Fibroblast of lung (primary cell): ENCODE measurements at regions not wholly inside any gene's neighbourhood (a gene's known extent, or its start where the extent isn't known, plus 50 kb on each side); places are given as distances from the start of the nearest gene placed in this dataset.

Source experiments
- DNase-seq, 2 donors: peaks; one replicate each; pipeline versions ENCODE4 v3.0.0 to v3.0.0-alpha.2; 2010; ENCODE audit warnings: low read depth in 2 of 2
- H2AFZ ChIP-seq: 2 replicates; pipeline ENCODE4 v1.5.1; 2012; ENCODE audit warnings: low read length, control low read depth, inconsistent platforms
- H3K27ac ChIP-seq: 2 replicates; pipeline ENCODE4 v1.5.1; 2011; ENCODE audit warnings: low read length, control low read depth; ENCODE audit not compliant: insufficient read depth
- H3K27me3 ChIP-seq: 2 replicates; pipeline ENCODE4 v1.5.1; 2011; ENCODE audit warnings: mild to moderate bottlenecking, low read length; ENCODE audit not compliant: control insufficient read depth, insufficient read depth
- H3K36me3 ChIP-seq: 2 replicates; pipeline ENCODE4 v1.5.1; 2011; ENCODE audit warnings: low read length; ENCODE audit not compliant: control insufficient read depth, insufficient read depth
- H3K4me1 ChIP-seq: 2 replicates; pipeline ENCODE4 v1.5.1; 2011; ENCODE audit warnings: low read length; ENCODE audit not compliant: control insufficient read depth, insufficient read depth; ENCODE audit errors: extremely low read depth
- H3K4me2 ChIP-seq: 2 replicates; pipeline ENCODE4 v1.5.1; 2011; ENCODE audit warnings: low read length, control low read depth; ENCODE audit not compliant: insufficient read depth; ENCODE audit errors: extremely low read depth
- H3K4me3 ChIP-seq, 4 experiments: fragments of 200-600 bp in 1 of 4; sonication (generic) in 1 of 4; replicated peaks in 1 of 4; 2 replicates each; pipeline ENCODE4 v1.5.1; 2011 to 2016; ENCODE audit warnings: low read length in 4 of 4, low read depth in 3 of 4, mild to moderate bottlenecking in 3 of 4, control low read depth in 2 of 4, inconsistent platforms in 1 of 4, mixed read lengths in 1 of 4; ENCODE audit not compliant: insufficient read depth in 1 of 4; ENCODE audit errors: control extremely low read depth in 1 of 4
- H3K79me2 ChIP-seq: 2 replicates; pipeline ENCODE4 v1.5.1; 2012; ENCODE audit warnings: mild to moderate bottlenecking, low read length, inconsistent platforms; ENCODE audit not compliant: control insufficient read depth, insufficient read depth
- H3K9ac ChIP-seq: 2 replicates; pipeline ENCODE4 v1.5.1; 2011; ENCODE audit warnings: mild to moderate bottlenecking, low read length, control low read depth; ENCODE audit not compliant: insufficient read depth
- H3K9me3 ChIP-seq: 2 replicates; pipeline ENCODE4 v1.5.1; 2012; ENCODE audit warnings: low read depth, low read length; ENCODE audit not compliant: control insufficient read depth, insufficient read depth
- H4K20me1 ChIP-seq: 2 replicates; pipeline ENCODE4 v1.5.1; 2011; ENCODE audit warnings: low read length; ENCODE audit not compliant: control insufficient read depth, insufficient read depth; ENCODE audit errors: extremely low read depth
- CTCF ChIP-seq, 2 donors: IDR thresholded peaks in 1 of 2; conservative IDR thresholded peaks in 1 of 2; 1 replicate in 1 of 2; 2 replicates in 1 of 2; pipeline ENCODE4 v1.5.1; 2011 to 2012; ENCODE audit warnings: low read length in 2 of 2, control low read depth in 1 of 2, inconsistent platforms in 1 of 2, low read depth in 1 of 2, mild to moderate bottlenecking in 1 of 2
- EZH2 ChIP-seq: IDR thresholded peaks from 2 replicates; pipeline ENCODE4 v1.5.1; 2012; ENCODE audit warnings: low read length, control low read depth, mild to moderate bottlenecking; ENCODE audit errors: missing control alignments

GRCh38 chr12:130251236-130251780, 86.4 kb upstream of the PIWIL1 start:
- Histone ChIP-seq H2AFZ (no peak overlapping the region), H3K36me3 (no peaks in the 10 kb centered on the region), H3K27ac (no peak overlapping the region), H4K20me1 (no peaks in the 10 kb centered on the region), H3K27me3 (no peaks in the 10 kb centered on the region), H3K9me3 (no peaks in the 10 kb centered on the region), H3K79me2 (no peaks in the 10 kb centered on the region), H3K4me1 (no peaks in the 10 kb centered on the region), H3K9ac (no peak overlapping the region), H3K4me3 (no peak overlapping the region), H3K4me2 (no peak overlapping the region)
- DNase-seq: no peak
- no peak for TF ChIP-seq EZH2
- no peak for TF ChIP-seq CTCF (conservative IDR thresholded peaks at IDR 0.05 in 1 of 2, IDR thresholded peaks at IDR 0.05 in 1 of 2; ENCODE audit: low read depth in 1 of 2, low read length in 2 of 2)

- Histone ChIP-seq H3K79me2 (no peaks in the 10 kb centered on the region), H3K4me3 (no peak overlapping the region), H3K9ac (no peak overlapping the region), H3K4me1 (no peaks in the 10 kb centered on the region), H2AFZ (no peak overlapping the region), H3K4me2 (no peak overlapping the region), H3K27ac (no peak overlapping the region), H3K9me3 (no peaks in the 10 kb centered on the region), H3K36me3 (no peaks in the 10 kb centered on the region), H4K20me1 (no peaks in the 10 kb centered on the region), H3K27me3 (no peaks in the 10 kb centered on the region)
- TF ChIP-seq CTCF (conservative IDR thresholded peaks at IDR 0.05 in 1 of 2, IDR thresholded peaks at IDR 0.05 in 1 of 2; ENCODE audit: low read depth in 1 of 2, low read length in 2 of 2) (no peak), EZH2 (no peak)
- no peak for DNase-seq
Measured at GRCh38 chr12:130253866-130254265, 83.8 kb upstream of the PIWIL1 start.

- H3K9ac ChIP-seq: no peak overlapping the region
- H3K36me3 ChIP-seq: no peaks in the 10 kb centered on the region
- peak in 1 of 2 donors; percentile 0 for DNase-seq
- H3K4me3 ChIP-seq: no peak overlapping the region
- H3K27ac ChIP-seq: no peak overlapping the region
- TF ChIP-seq CTCF (conservative IDR thresholded peaks at IDR 0.05 in 1 of 2, IDR thresholded peaks at IDR 0.05 in 1 of 2; ENCODE audit: low read depth in 1 of 2, low read length in 2 of 2) (no peak), EZH2 (no peak)
- H3K27me3 ChIP-seq: no peaks in the 10 kb centered on the region
- H2AFZ ChIP-seq: no peak overlapping the region
- H3K79me2 ChIP-seq: no peaks in the 10 kb centered on the region
- no peak overlapping the region for H3K4me2 ChIP-seq
- H3K9me3 ChIP-seq: no peaks in the 10 kb centered on the region
- no peaks in the 10 kb centered on the region for H3K4me1 ChIP-seq
- H4K20me1 ChIP-seq: no peaks in the 10 kb centered on the region
Measured at GRCh38 chr12:130254461-130255276, 83.0 kb upstream of the PIWIL1 start.
